Caco-2 (cell line): ENCODE measurements at regions not wholly inside any gene's neighbourhood (a gene's known extent, or its start where the extent isn't known, plus 50 kb on each side); places are given as distances from the start of the nearest gene placed in this dataset.

Experiments used
- BruUV-seq: library from RNA; stranded (reverse); fragments of 400-500 nt; replicated peaks from 2 replicates; lab custom pipeline; 2021; lab: Mats Ljungman, UMichigan
- CTCF ChIA-PET: fragments of 300-600 bp; sonication (Branson Sonifier 250); formaldehyde crosslinking; loops from one replicate; lab custom pipeline; 2022; ENCODE audit warnings: antibody characterized with exemption; lab: Charles Lee
- POLR2A ChIA-PET: fragments of 300-600 bp; sonication (Branson Sonifier 250); formaldehyde crosslinking; loops from one replicate; lab custom pipeline; 2022; ENCODE audit warnings: antibody characterized with exemption; lab: Charles Lee
- DNase-seq, 2 experiments: peaks; one replicate each; pipeline versions ENCODE4 v3.0.0 to v3.0.0-alpha.2; 2020 to 2022
- H3K27me3 ChIP-seq: replicated peaks from 2 replicates; pipeline ENCODE4 v1.6.0; 2011; ENCODE audit warnings: low read length; ENCODE audit not compliant: control insufficient read depth, insufficient read depth
- H3K36me3 ChIP-seq: 2 replicates; pipeline ENCODE4 v1.5.1; 2011; ENCODE audit warnings: low read length; ENCODE audit not compliant: control insufficient read depth, insufficient read depth
- H3K4me1 ChIP-seq: fragments of 250-450 bp; sonication (Bioruptor Pico); 2 replicates; pipeline ENCODE4 v1.5.1; 2020; ENCODE audit warnings: mild to moderate bottlenecking
- H3K4me3 ChIP-seq: 2 replicates; pipeline ENCODE4 v1.5.1; 2011; ENCODE audit warnings: low read depth, mild to moderate bottlenecking, control low read depth, low read length
- H3K9me3 ChIP-seq: fragments of 250-450 bp; sonication (Bioruptor Pico); 2 replicates; pipeline ENCODE4 v1.5.1; 2020; ENCODE audit warnings: mild to moderate bottlenecking, moderate library complexity
- H3K27ac Mint-ChIP-seq: one replicate; pipeline ENCODE4 v1.8.0; 2022; ENCODE audit warnings: mixed read lengths; ENCODE audit not compliant: unreplicated experiment
- H3K27me3 Mint-ChIP-seq: one replicate; pipeline ENCODE4 v1.8.0; 2022; ENCODE audit warnings: mixed read lengths; ENCODE audit not compliant: insufficient read depth, unreplicated experiment
- H3K36me3 Mint-ChIP-seq: one replicate; pipeline ENCODE4 v1.8.0; 2022; ENCODE audit warnings: mild to moderate bottlenecking, mixed read lengths; ENCODE audit not compliant: insufficient read depth, unreplicated experiment
- H3K4me1 Mint-ChIP-seq: one replicate; pipeline ENCODE4 v1.8.0; 2022; ENCODE audit warnings: low read depth, mixed read lengths; ENCODE audit not compliant: unreplicated experiment
- H3K4me3 Mint-ChIP-seq: one replicate; pipeline ENCODE4 v1.8.0; 2022; ENCODE audit warnings: mild to moderate bottlenecking, moderate library complexity, mixed read lengths; ENCODE audit not compliant: unreplicated experiment
- H3K9me3 Mint-ChIP-seq: one replicate; pipeline ENCODE4 v1.8.0; 2022; ENCODE audit warnings: mixed read lengths; ENCODE audit not compliant: unreplicated experiment
- CTCF ChIP-seq, 2 experiments: fragments of 200-600 bp in 1 of 2; IDR thresholded peaks; 1 replicate in 1 of 2; 2 replicates in 1 of 2; pipeline versions ENCODE4 v1.5.1 to v1.8.0; 2011 to 2022; ENCODE audit warnings: antibody characterized with exemption in 1 of 2, control low read depth in 1 of 2, inconsistent platforms in 1 of 2, low read depth in 1 of 2, low read length in 1 of 2, mild to moderate bottlenecking in 1 of 2, moderate library complexity in 1 of 2; ENCODE audit not compliant: insufficient read depth in 1 of 2, severe bottlenecking in 1 of 2, unreplicated experiment in 1 of 2
- intact Hi-C: fragments of 100-400 bp; cut with micrococcal nuclease; formaldehyde crosslinking; loops from one replicate; pipeline ENCODE4 v1.10.0; 2022; ENCODE audit not compliant: unreplicated experiment

GRCh38 chr6:167429353-167429752 lies 104.5 kb downstream of the TTLL2 start:
- no TSS peak for BruUV-seq
- H3K9me3 Mint-ChIP-seq: peaks cover 19% of the 10 kb centered on the region

GRCh38 chr6:167435209-167435728 lies 110.4 kb downstream of the TTLL2 start:
- Mint-ChIP-seq H3K9me3 (peaks cover 7% of the 10 kb centered on the region), H3K36me3 (no peaks in the 10 kb centered on the region), H3K27me3 (no peaks in the 10 kb centered on the region), H3K27ac (no peak overlapping the region), H3K4me3 (no peak overlapping the region), H3K4me1 (no peaks in the 10 kb centered on the region)
- POLR2A ChIA-PET: no interaction called here
- CTCF ChIA-PET: no interaction called here
- no peak overlapping the region for H3K4me3 ChIP-seq
- H3K36me3 ChIP-seq: no peaks in the 10 kb centered on the region
- BruUV-seq: no TSS peak
- intact Hi-C loops: no loop called here
- H3K27me3 ChIP-seq: no peaks in the 10 kb centered on the region
- no peak for TF ChIP-seq CTCF (IDR thresholded peaks at IDR 0.05; ENCODE audit: insufficient read depth in 1 of 2, low read depth in 1 of 2, low read length in 1 of 2, severe bottlenecking in 1 of 2, unreplicated experiment in 1 of 2)
- H3K4me1 ChIP-seq: no peaks in the 10 kb centered on the region
- H3K9me3 ChIP-seq: no peaks in the 10 kb centered on the region; the same call in 1 of the 2 replicates
- no peak for DNase-seq

More at GRCh38 chr6:167429353-167429752, 104.5 kb downstream of the TTLL2 start:
- Histone ChIP-seq H3K9me3 (no peaks in the 10 kb centered on the region; the same call in 1 of the 2 replicates), H3K4me3 (no peak overlapping the region), H3K4me1 (no peaks in the 10 kb centered on the region), H3K27me3 (no peaks in the 10 kb centered on the region), H3K36me3 (no peaks in the 10 kb centered on the region)
- Mint-ChIP-seq H3K4me3 (no peak overlapping the region), H3K27ac (no peak overlapping the region), H3K36me3 (peaks cover 4% of the 10 kb centered on the region), H3K27me3 (no peaks in the 10 kb centered on the region), H3K4me1 (no peaks in the 10 kb centered on the region)
- no peak for DNase-seq
- intact Hi-C loops: no loop called here
- ChIA-PET CTCF (no interaction called here), POLR2A (no interaction called here)
- TF ChIP-seq CTCF (IDR thresholded peaks at IDR 0.05; ENCODE audit: insufficient read depth in 1 of 2, low read depth in 1 of 2, low read length in 1 of 2, severe bottlenecking in 1 of 2, unreplicated experiment in 1 of 2): no peak

DNA sequence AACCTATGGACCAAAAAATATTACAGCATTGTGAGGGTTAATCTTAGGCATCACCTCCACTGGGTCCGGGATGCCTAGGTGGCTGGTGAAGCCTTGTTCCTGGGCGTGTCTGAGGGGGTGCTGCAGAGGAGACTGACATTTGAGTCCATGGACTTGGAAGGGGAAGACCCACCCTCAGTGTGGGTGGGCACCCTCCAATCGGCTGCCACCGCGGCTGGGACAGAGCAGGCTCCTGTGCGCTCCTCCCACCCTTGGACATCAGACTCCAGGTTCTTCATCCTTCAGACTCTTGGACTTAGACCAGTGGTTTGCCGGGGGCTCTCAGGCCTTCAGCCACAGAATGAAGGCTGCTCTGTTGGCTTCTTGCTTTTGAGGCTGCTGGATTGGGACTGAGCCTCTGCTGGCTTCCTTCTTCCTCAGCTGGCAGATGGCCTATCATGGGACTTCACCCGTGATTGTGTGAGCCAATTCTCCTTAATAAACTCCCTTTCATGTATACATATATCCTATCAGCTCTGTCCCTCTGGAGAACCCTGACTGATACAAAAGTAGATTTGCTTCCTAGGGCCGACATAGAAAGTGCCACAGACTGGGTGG lies 113.1 kb downstream of the TTLL2 start:
- no peak for DNase-seq
- BruUV-seq: no TSS peak
- TF ChIP-seq CTCF (IDR thresholded peaks at IDR 0.05; ENCODE audit: insufficient read depth in 1 of 2, low read depth in 1 of 2, low read length in 1 of 2, severe bottlenecking in 1 of 2, unreplicated experiment in 1 of 2): no peak
- intact Hi-C loops: no loop called here
- H3K36me3 ChIP-seq: no peaks in the 10 kb centered on the region
- no peaks in the 10 kb centered on the region for H3K9me3 ChIP-seq
- H3K27me3 Mint-ChIP-seq: no peaks in the 10 kb centered on the region
- no peak overlapping the region for H3K4me3 ChIP-seq
- no peaks in the 10 kb centered on the region for H3K27me3 ChIP-seq
- no peaks in the 10 kb centered on the region for H3K9me3 Mint-ChIP-seq
- H3K27ac Mint-ChIP-seq: no peak overlapping the region
- no peak overlapping the region for H3K4me3 Mint-ChIP-seq
- no peaks in the 10 kb centered on the region for H3K4me1 ChIP-seq
- H3K4me1 Mint-ChIP-seq: no peaks in the 10 kb centered on the region
- H3K36me3 Mint-ChIP-seq: no peaks in the 10 kb centered on the region
- ChIA-PET CTCF (no interaction called here), POLR2A (no interaction called here)
